Gastroesophageal sphincter (tissue), 4 donors: ENCODE measurements at regions not wholly inside any gene's neighbourhood (a gene's known extent, or its start where the extent isn't known, plus 50 kb on each side); places are given as distances from the start of the nearest gene placed in this dataset.

ENCODE experiments used
- ATAC-seq: fragments of 150-250 bp; one replicate; pipeline ENCODE4 v1.9.1; 2016; ENCODE audit warnings: mild to moderate bottlenecking, moderate library complexity
- H3K27ac ChIP-seq, 4 donors: fragments of 200-600 bp; sonication (generic) in 3 of 4; 1 replicate in 3 of 4; 2 replicates in 1 of 4; pipeline ENCODE4 v1.5.1; 2016 to 2019
- H3K27me3 ChIP-seq: fragments of 200-600 bp; sonication (generic); one replicate; pipeline ENCODE4 v1.5.1; 2019
- H3K36me3 ChIP-seq, 2 donors: fragments of 200-600 bp; sonication (generic); one replicate each; pipeline ENCODE4 v1.5.1; 2019; ENCODE audit warnings: control low read depth in 1 of 2
- H3K4me1 ChIP-seq, 3 donors: fragments of 200-600 bp; sonication (generic); 1 replicate in 2 of 3; 2 replicates in 1 of 3; pipeline ENCODE4 v1.5.1; 2016 to 2019; ENCODE audit warnings: control low read depth in 2 of 3
- H3K4me3 ChIP-seq, 2 donors: fragments of 200-600 bp; sonication (generic); one replicate each; pipeline ENCODE4 v1.5.1; 2019; ENCODE audit warnings: mild to moderate bottlenecking in 1 of 2, moderate library complexity in 1 of 2
- H3K9me3 ChIP-seq, 3 donors: fragments of 200-600 bp; sonication (generic); one replicate each; pipeline ENCODE4 v1.5.1; 2017 to 2019; ENCODE audit warnings: control low read depth in 2 of 3
- EP300 ChIP-seq: sonication (generic); formaldehyde crosslinking; IDR thresholded peaks from one replicate; pipeline ENCODE4 v1.6.1; 2017; ENCODE audit warnings: antibody characterized with exemption, mild to moderate bottlenecking
- POLR2A ChIP-seq, 2 donors: fragments of 450-650 bp; IDR thresholded peaks; one replicate each; pipeline ENCODE4 v1.6.1; 2017; ENCODE audit warnings: antibody characterized with exemption in 2 of 2, mild to moderate bottlenecking in 2 of 2, moderate library complexity in 1 of 2
- POLR2AphosphoS5 ChIP-seq: sonication (generic); formaldehyde crosslinking; IDR thresholded peaks from one replicate; pipeline ENCODE4 v1.6.1; 2017; ENCODE audit warnings: antibody characterized with exemption
- WGBS, 2 donors: methylation state at CpG; one replicate each; pipeline ENCODE4 v1.1.5; 2018; ENCODE audit warnings: low coverage in 1 of 2; 5-methylcytosine and 5-hydroxymethylcytosine counted together
- TF ChIP-seq, protein P1 (sequence below), 4 experiments: fragments of 200-600 bp in 2 of 4; fragments of 450-650 bp in 2 of 4; sonication (generic) in 1 of 4; IDR thresholded peaks; one replicate each; pipeline ENCODE4 v1.5.1; 2017 to 2019; ENCODE audit warnings: antibody characterized with exemption in 4 of 4, mild to moderate bottlenecking in 2 of 4, moderate library complexity in 2 of 4

DNA sequence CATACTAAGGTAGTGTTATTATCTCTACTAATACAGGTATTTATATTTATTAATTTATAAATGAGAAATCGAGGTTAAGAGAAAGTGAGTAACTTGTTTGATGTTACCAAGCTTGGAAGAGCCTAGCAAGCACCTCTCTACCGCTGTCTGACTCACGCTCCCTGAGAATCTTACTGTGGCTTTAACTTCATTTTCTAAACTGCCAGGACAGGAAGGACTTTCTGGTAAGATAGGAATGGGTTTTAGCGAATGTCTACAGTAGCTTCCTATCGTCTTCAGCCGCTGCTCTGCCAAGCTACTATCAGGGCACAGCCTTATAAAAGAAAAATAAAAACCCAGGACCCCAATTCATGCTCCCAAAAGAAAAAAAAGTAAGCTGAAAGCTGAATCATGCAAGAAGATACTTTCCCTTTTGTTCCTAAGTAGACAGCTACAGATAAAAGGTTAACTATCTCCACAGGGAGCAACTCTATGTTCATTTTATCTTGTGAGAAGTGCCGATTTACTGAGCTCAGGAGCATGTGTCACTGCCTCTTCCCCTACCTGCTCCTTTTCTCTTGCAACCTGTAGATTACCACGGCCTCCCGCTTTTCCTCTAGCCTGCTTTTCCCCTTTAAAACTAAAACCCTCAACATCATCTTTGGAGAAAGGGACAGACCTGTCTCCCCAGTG lies 60.2 kb downstream of the THNSL1 start:
- no peak overlapping the region for H3K27ac ChIP-seq
- 78 to 88% methylated on average over 8 to 9 of the region's 9 CpGs for WGBS, 2 donors
- TF ChIP-seq POLR2AphosphoS5, result no peak
- TF ChIP-seq EP300, result no peak
- TF ChIP-seq POLR2A (IDR thresholded peaks at IDR 0.05), result no peak
- TF ChIP-seq, protein P1, sequence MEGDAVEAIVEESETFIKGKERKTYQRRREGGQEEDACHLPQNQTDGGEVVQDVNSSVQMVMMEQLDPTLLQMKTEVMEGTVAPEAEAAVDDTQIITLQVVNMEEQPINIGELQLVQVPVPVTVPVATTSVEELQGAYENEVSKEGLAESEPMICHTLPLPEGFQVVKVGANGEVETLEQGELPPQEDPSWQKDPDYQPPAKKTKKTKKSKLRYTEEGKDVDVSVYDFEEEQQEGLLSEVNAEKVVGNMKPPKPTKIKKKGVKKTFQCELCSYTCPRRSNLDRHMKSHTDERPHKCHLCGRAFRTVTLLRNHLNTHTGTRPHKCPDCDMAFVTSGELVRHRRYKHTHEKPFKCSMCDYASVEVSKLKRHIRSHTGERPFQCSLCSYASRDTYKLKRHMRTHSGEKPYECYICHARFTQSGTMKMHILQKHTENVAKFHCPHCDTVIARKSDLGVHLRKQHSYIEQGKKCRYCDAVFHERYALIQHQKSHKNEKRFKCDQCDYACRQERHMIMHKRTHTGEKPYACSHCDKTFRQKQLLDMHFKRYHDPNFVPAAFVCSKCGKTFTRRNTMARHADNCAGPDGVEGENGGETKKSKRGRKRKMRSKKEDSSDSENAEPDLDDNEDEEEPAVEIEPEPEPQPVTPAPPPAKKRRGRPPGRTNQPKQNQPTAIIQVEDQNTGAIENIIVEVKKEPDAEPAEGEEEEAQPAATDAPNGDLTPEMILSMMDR (IDR thresholded peaks at IDR 0.05), result no peak

DNA sequence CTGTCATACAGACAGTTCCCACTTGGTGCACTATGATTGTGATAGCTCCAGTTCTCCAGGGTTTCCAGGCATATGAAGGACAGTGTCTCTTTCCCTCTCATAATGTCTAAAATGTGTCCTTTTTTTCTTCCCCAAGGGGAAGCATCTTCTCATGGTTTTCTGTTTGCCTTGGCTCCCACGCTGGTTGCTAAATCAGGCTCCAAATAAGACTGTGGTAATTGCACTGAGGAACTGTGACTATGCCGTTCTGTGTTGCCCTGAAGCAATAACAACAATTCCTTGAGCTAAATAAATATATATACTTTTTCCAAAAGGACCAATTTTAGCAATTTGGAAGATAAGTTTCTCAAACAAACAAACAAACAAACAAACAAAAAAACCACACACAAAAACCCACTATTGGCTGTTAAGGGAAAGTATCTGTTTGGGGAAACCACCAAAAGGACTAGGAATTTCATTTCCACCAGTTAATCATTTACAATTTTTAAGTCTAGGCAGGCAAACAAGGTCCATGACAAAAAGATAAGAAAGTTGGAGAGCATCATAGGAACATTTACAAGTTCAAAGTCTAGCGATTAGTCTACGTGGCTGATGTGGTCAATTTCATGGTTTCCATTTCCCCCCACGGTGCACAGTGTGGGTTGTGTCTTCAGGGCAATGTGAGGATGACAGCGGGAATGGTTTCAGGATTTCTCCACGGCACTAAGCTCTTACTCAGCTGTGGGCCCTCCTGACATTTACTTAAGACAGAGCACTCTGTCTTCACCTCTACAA lies 62.4 kb downstream of the THNSL1 start:
- H3K27ac ChIP-seq, result no peak overlapping the region
- no peak for TF ChIP-seq POLR2AphosphoS5
- TF ChIP-seq, protein P1 (IDR thresholded peaks at IDR 0.05), result no peak
- TF ChIP-seq EP300, result no peak
- TF ChIP-seq POLR2A (IDR thresholded peaks at IDR 0.05), result no peak
- H3K9me3 ChIP-seq, result no peaks in the 10 kb centered on the region
- no peaks in the 10 kb centered on the region for H3K27me3 ChIP-seq
- H3K36me3 ChIP-seq, result no peaks in the 10 kb centered on the region
- WGBS, 2 donors, result 67 to 78% methylated on average over 5 to 7 of the region's 7 CpGs
- no peak for ATAC-seq
- peaks cover 0 to 25% (median 0%) of the 10 kb centered on the region in 3 donors for H3K4me1 ChIP-seq
- no peak overlapping the region for H3K4me3 ChIP-seq

More for the DNA sequence above, 60.2 kb downstream of the THNSL1 start:
- ATAC-seq, result no peak
- Histone ChIP-seq H3K4me1 (peaks cover 0 to 10% (median 0%) of the 10 kb centered on the region in 3 donors), H3K9me3 (no peaks in the 10 kb centered on the region), H3K36me3 (no peaks in the 10 kb centered on the region), H3K27me3 (no peaks in the 10 kb centered on the region), H3K4me3 (no peak overlapping the region)

DNA sequence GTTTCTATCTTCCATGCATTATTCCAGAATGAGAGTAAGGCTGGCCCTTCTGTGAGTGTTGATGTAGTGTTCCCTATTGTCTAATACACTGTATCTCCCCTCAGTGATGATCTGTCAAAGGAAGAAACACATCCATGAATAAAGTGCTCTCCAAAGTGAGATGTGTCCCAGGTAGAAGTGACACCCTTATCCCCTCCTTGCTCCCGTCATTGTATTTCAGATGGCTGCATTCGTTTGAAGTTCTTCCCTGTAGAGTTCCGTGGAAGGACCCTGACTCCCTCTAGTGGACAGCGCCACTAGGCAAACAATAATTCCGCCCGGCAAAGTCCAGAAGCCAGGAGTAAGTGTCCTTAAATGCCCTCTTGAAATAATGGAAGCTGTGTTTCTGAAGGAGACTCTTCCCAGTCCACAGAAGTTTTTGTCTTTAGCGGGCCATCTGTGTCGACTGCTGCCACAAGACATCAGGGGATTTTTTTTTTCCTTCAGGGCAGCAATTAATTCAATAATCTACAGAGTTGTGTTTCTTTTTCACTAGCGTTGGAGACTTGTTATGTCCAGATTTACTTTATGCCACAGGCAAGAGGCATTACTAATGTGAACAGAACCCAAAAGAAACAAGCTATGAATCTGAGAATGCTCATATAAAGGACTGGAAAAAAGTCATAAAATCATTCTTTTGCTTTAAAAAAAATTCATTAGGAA lies 64.6 kb downstream of the THNSL1 start:
- H3K27ac ChIP-seq, result peak overlapping the region in 1 of 4 donors; percentile 19
- no peaks in the 10 kb centered on the region for H3K36me3 ChIP-seq
- 0 to 10% methylated on average over 6 to 7 of the region's 9 CpGs for whole genome bisulfite sequencing, 2 donors
- H3K4me1 ChIP-seq, result peaks cover 0 to 25% (median 0%) of the 10 kb centered on the region in 3 donors
- no peak overlapping the region for H3K4me3 ChIP-seq
- no peaks in the 10 kb centered on the region for H3K27me3 ChIP-seq
- ATAC-seq, result peak; percentile 86
- TF ChIP-seq, protein P1 (IDR thresholded peaks at IDR 0.05), result peak; percentile 70 to 89 (median 82)
- TF ChIP-seq POLR2AphosphoS5, result no peak
- H3K9me3 ChIP-seq, result no peaks in the 10 kb centered on the region

DNA sequence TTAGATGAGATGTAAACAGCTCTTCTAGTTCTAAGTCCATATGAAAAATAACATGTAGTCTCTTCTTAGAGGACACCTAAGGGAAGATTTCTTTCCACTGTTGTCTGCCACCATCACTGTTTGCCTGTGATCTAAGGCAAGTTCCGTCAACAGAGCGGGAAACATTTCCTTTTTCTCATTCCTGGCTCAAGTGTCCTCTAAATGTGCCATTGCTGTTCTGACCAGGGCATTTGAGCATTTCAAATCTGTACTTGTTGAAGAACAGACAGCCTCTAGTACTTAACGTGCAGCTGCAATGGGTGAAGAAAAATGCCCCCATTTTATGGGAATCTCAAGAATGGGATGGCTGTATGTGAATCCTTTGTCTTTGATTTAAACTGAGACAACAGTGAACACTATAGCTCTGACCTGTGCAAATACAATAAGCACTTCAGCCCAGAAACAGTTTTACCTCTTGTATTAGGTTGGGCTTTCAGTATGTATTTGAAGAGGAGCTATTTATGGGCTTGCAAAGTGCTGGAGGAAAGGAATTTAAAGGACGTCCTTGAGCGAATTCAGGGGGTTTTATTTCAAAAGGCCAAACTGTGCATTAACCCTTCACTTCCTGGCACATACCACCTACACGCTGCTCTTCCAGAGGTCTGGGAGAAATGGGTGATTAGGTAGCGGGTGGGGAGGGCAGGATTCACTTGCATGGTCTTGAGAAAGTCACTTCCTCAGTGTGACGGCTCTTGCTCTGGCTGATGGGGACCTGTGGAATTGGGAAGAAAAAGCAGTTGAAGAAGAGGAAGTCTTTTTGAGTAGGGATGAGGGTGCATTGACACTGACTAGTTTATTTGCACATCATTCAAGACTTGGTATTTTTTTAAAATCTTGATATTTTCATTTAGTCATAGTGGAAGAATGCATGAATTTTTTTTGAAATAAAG lies 66.1 kb downstream of the THNSL1 start:
- H3K4me1 ChIP-seq, result peaks cover 0 to 25% (median 0%) of the 10 kb centered on the region in 3 donors
- H3K27ac ChIP-seq, result no peak overlapping the region
- TF ChIP-seq, protein P1 (IDR thresholded peaks at IDR 0.05), result no peak
- TF ChIP-seq POLR2A (IDR thresholded peaks at IDR 0.05) (no peak), POLR2AphosphoS5 (no peak), EP300 (no peak)
- H3K4me3 ChIP-seq, result no peak overlapping the region
- H3K9me3 ChIP-seq, result no peaks in the 10 kb centered on the region
- no peaks in the 10 kb centered on the region for H3K27me3 ChIP-seq
- no peak for ATAC-seq
- no peaks in the 10 kb centered on the region for H3K36me3 ChIP-seq
- 57 to 63% methylated on average over 5 to 8 of the region's 8 CpGs for WGBS, 2 donors
